SH-SY5Y (cell line): ENCODE measurements at regions not wholly inside any gene's neighbourhood (a gene's known extent, or its start where the extent isn't known, plus 50 kb on each side); places are given as distances from the start of the nearest gene placed in this dataset.

Source experiments
- GATA2 ChIP-seq: IDR thresholded peaks from 2 replicates; pipeline ENCODE4 v1.6.1; 2011; ENCODE audit warnings: mild to moderate bottlenecking, low read depth, low read length
- GATA3 ChIP-seq: IDR thresholded peaks from 2 replicates; pipeline ENCODE4 v1.6.1; 2011; ENCODE audit warnings: low read depth, mild to moderate bottlenecking, low read length, moderate library complexity

DNA sequence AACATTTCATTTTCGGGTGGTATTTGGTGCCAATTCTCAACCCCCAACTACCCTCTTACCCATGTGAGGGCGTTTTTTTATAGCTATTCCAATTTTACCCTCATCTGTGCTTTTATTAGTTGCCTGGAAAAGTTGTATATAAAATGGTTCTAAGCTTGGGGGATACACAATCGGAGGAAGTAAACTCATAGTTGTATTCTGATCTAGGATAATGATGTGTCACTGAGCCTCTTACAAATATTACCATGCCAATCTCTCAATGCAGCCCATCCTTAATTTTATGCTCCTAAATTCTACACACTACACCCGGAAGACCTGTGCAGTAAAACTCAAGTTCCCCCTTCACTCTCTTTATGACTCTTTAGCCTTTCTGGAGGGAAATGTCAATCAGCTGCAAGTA is 1206.5 kb upstream of the FLRT2 start:
- TF ChIP-seq GATA2 (no peak), GATA3 (no peak)
